Thyroid gland (tissue), 4 donors: ENCODE measurements at regions not wholly inside any gene's neighbourhood (a gene's known extent, or its start where the extent isn't known, plus 50 kb on each side); places are given as distances from the start of the nearest gene placed in this dataset.

ENCODE experiments used
- CTCF ChIP-seq, 6 experiments: fragments of 200-600 bp in 3 of 6; fragments of 450-650 bp in 3 of 6; sonication (generic) in 3 of 6; IDR thresholded peaks; one replicate each; pipeline ENCODE4 v1.5.1; 2016 to 2019; ENCODE audit warnings: antibody characterized with exemption in 6 of 6, mild to moderate bottlenecking in 2 of 6, inconsistent platforms in 1 of 6, moderate library complexity in 1 of 6
- POLR2A ChIP-seq, 2 donors: fragments of 450-650 bp; IDR thresholded peaks; one replicate each; pipeline ENCODE4 v1.6.1; 2017; ENCODE audit warnings: antibody characterized with exemption in 2 of 2, mild to moderate bottlenecking in 2 of 2, moderate library complexity in 1 of 2

GRCh38 chr7:12865593-12865992 lies 178.2 kb downstream of the ARL4A start:
- TF ChIP-seq CTCF (IDR thresholded peaks at IDR 0.05) (no peak), POLR2A (IDR thresholded peaks at IDR 0.05) (no peak)
